HG03457 (cell line): ENCODE measurements at regions not wholly inside any gene's neighbourhood (a gene's known extent, or its start where the extent isn't known, plus 50 kb on each side); places are given as distances from the start of the nearest gene placed in this dataset.

Experiments
- ATAC-seq: cut with Tn5 transposase; IDR thresholded peaks from one replicate; pipeline ENCODE4 v1.9.1; 2021; ENCODE audit warnings: moderate number of reproducible peaks; ENCODE audit not compliant: unreplicated experiment

GRCh38 chr16:63096857-63097256 is 1060.6 kb upstream of the CDH8 start:
- no peak for ATAC-seq

- no peak for ATAC-seq
Measured at GRCh38 chr16:63092736-63093135, 1056.5 kb upstream of the CDH8 start.

GRCh38 chr16:63082101-63082500 is 1045.9 kb upstream of the CDH8 start:
- ATAC-seq: no peak

GRCh38 chr16:63080746-63081145 is 1044.5 kb upstream of the CDH8 start:
- no peak for ATAC-seq

- ATAC-seq: no peak
Measured at GRCh38 chr16:63069047-63069446, 1032.8 kb upstream of the CDH8 start.

GRCh38 chr16:63067141-63067540 is 1030.9 kb upstream of the CDH8 start:
- ATAC-seq: no peak

- no peak for ATAC-seq
Measured at GRCh38 chr16:63066552-63066951, 1030.3 kb upstream of the CDH8 start.

GRCh38 chr16:63061319-63061718 is 1025.1 kb upstream of the CDH8 start:
- no peak for ATAC-seq

- ATAC-seq: no peak
Measured at GRCh38 chr16:63059676-63060075, 1023.4 kb upstream of the CDH8 start.

GRCh38 chr16:63057341-63057740 is 1021.1 kb upstream of the CDH8 start:
- no peak for ATAC-seq

GRCh38 chr16:63050391-63050790 is 1014.2 kb upstream of the CDH8 start:
- no peak for ATAC-seq

- ATAC-seq: no peak
Measured at GRCh38 chr16:63038397-63039106, 1002.3 kb upstream of the CDH8 start.

GRCh38 chr16:63037761-63038396 is 1001.6 kb upstream of the CDH8 start:
- ATAC-seq: no peak

GRCh38 chr16:63018581-63019223 is 982.5 kb upstream of the CDH8 start:
- ATAC-seq: no peak

GRCh38 chr16:63008688-63009087 is 972.5 kb upstream of the CDH8 start:
- ATAC-seq: no peak

GRCh38 chr16:63005356-63005755 is 969.1 kb upstream of the CDH8 start:
- no peak for ATAC-seq

- no peak for ATAC-seq
Measured at GRCh38 chr16:62989480-62989879, 953.2 kb upstream of the CDH8 start.

- no peak for ATAC-seq
Measured at GRCh38 chr16:62985722-62986121, 949.5 kb upstream of the CDH8 start.

GRCh38 chr16:62978451-62978850 is 942.2 kb upstream of the CDH8 start:
- ATAC-seq: no peak

GRCh38 chr16:62977876-62978275 is 941.6 kb upstream of the CDH8 start:
- no peak for ATAC-seq

GRCh38 chr16:62974424-62974823 is 938.2 kb upstream of the CDH8 start:
- no peak for ATAC-seq

GRCh38 chr16:62970851-62971250 is 934.6 kb upstream of the CDH8 start:
- ATAC-seq: no peak
